H1 (cell line): ENCODE measurements at regions not wholly inside any gene's neighbourhood (a gene's known extent, or its start where the extent isn't known, plus 50 kb on each side); places are given as distances from the start of the nearest gene placed in this dataset.

Experiments
- CTCF ChIA-PET: fragments of 300-600 bp; sonication (Branson Sonifier 250); formaldehyde crosslinking; loops from one replicate; lab custom pipeline; 2021; ENCODE audit not compliant: partially characterized antibody; lab: Charles Lee
- POLR2A ChIA-PET: fragments of 300-600 bp; sonication (Branson Sonifier 250); formaldehyde crosslinking; loops from one replicate; lab custom pipeline; 2021; ENCODE audit warnings: inconsistent platforms; ENCODE audit not compliant: partially characterized antibody; lab: Charles Lee
- DNase-seq, 2 experiments: peaks; one replicate each; pipeline versions ENCODE4 v3.0.0 to v3.0.0-alpha.2; 2010 to 2022; ENCODE audit warnings: low spot score in 2 of 2, low read depth in 1 of 2, mixed read lengths in 1 of 2
- FAIRE-seq: peaks from 2 replicates; lab custom pipeline; 2011; peaks lifted over from hg19 to GRCh38; lab: Jason Lieb, UNC
- H2AFZ ChIP-seq: 2 replicates; pipeline ENCODE4 v1.8.1; 2012; ENCODE audit warnings: low read length, inconsistent platforms
- H2AK5ac ChIP-seq: 2 replicates; pipeline ENCODE4 v1.6.1; 2013; ENCODE audit warnings: low read depth, low read length
- H2BK120ac ChIP-seq: replicated peaks from 2 replicates; pipeline ENCODE3; 2013; ENCODE audit warnings: low read depth, low read length, inconsistent platforms
- H2BK12ac ChIP-seq: 2 replicates; pipeline ENCODE4 v1.6.1; 2013; ENCODE audit warnings: low read depth, low read length
- H2BK15ac ChIP-seq: 2 replicates; pipeline ENCODE4 v1.6.1; 2013; ENCODE audit warnings: low read length
- H2BK20ac ChIP-seq: 2 replicates; pipeline ENCODE4 v1.6.1; 2013; ENCODE audit warnings: low read length
- H2BK5ac ChIP-seq: 2 replicates; pipeline ENCODE4 v1.6.1; 2013; ENCODE audit warnings: low read depth, low read length
- H3K14ac ChIP-seq: 2 replicates; pipeline ENCODE4 v1.6.1; 2013; ENCODE audit warnings: inconsistent platforms; ENCODE audit not compliant: insufficient read length
- H3K18ac ChIP-seq: 2 replicates; pipeline ENCODE4 v1.6.1; 2013; ENCODE audit warnings: low read length; ENCODE audit errors: extremely low read depth
- H3K23ac ChIP-seq: 2 replicates; pipeline ENCODE4 v1.6.1; 2013; ENCODE audit warnings: inconsistent platforms; ENCODE audit not compliant: insufficient read length
- H3K23me2 ChIP-seq: 2 replicates; pipeline ENCODE4 v1.6.1; 2013; ENCODE audit warnings: low read depth, low read length
- H3K27ac ChIP-seq: 2 replicates; pipeline ENCODE4 v1.6.1; 2011; ENCODE audit warnings: low read depth, low read length, inconsistent platforms
- H3K27me3 ChIP-seq, 4 experiments: replicated peaks in 1 of 4; 1 replicate in 1 of 4; 2 replicates in 3 of 4; pipeline versions ENCODE4 v1.6.1 to v1.8.1; 2011 to 2013; ENCODE audit warnings: low read length in 3 of 4, mild to moderate bottlenecking in 3 of 4, inconsistent platforms in 2 of 4, mixed read lengths in 2 of 4, moderate library complexity in 1 of 4; ENCODE audit not compliant: control insufficient read depth in 3 of 4, insufficient read depth in 3 of 4; ENCODE audit errors: extremely low read depth in 1 of 4
- H3K36me3 ChIP-seq, 4 experiments: 2 replicates each; pipeline versions ENCODE4 v1.6.1 to v1.8.1; 2011 to 2013; ENCODE audit warnings: mild to moderate bottlenecking in 4 of 4, low read length in 3 of 4, moderate library complexity in 2 of 4, control low read depth in 1 of 4, inconsistent platforms in 1 of 4; ENCODE audit not compliant: insufficient read depth in 4 of 4, control insufficient read depth in 2 of 4
- H3K4ac ChIP-seq: replicated peaks from 2 replicates; pipeline ENCODE3; 2013; ENCODE audit warnings: low read length, low read depth, mixed read lengths, inconsistent platforms; ENCODE audit not compliant: insufficient read length
- H3K4me1 ChIP-seq, 4 experiments: replicated peaks in 1 of 4; 1 replicate in 1 of 4; 2 replicates in 3 of 4; pipeline versions ENCODE4 v1.6.1 to v1.8.1; 2011 to 2013; ENCODE audit warnings: low read length in 3 of 4, inconsistent platforms in 2 of 4, mixed read lengths in 1 of 4; ENCODE audit not compliant: insufficient read depth in 4 of 4, control insufficient read depth in 3 of 4
- H3K4me2 ChIP-seq, 2 experiments: 2 replicates each; pipeline versions ENCODE4 v1.6.1 to v1.8.1; 2011 to 2013; ENCODE audit warnings: low read depth in 2 of 2, low read length in 2 of 2, control low read depth in 1 of 2, inconsistent platforms in 1 of 2, mild to moderate bottlenecking in 1 of 2; ENCODE audit not compliant: insufficient read depth in 1 of 2
- H3K4me3 ChIP-seq, 4 experiments: fragments of 200-600, 300-600 bp in 1 of 4; sonication (generic), shearing (Covaris generic), sonication (Bioruptor Twin) in 1 of 4; 2 replicates each; pipeline versions ENCODE4 v1.5.1 to v1.8.1; 2011 to 2016; ENCODE audit warnings: low read length in 4 of 4, low read depth in 3 of 4, control low read depth in 2 of 4, inconsistent platforms in 2 of 4, mild to moderate bottlenecking in 2 of 4, mixed read lengths in 1 of 4, moderate library complexity in 1 of 4; ENCODE audit not compliant: insufficient read depth in 2 of 4; ENCODE audit errors: extremely low read depth in 1 of 4
- H3K56ac ChIP-seq: replicated peaks from 2 replicates; pipeline ENCODE3; 2013; ENCODE audit warnings: low read depth, mild to moderate bottlenecking, mixed read lengths, low read length, inconsistent platforms; ENCODE audit not compliant: insufficient read length
- H3K79me1 ChIP-seq: 2 replicates; pipeline ENCODE4 v1.6.1; 2013; ENCODE audit warnings: low read depth, low read length, control low read depth
- H3K79me2 ChIP-seq, 2 experiments: 2 replicates each; pipeline versions ENCODE4 v1.6.1 to v1.8.1; 2012 to 2013; ENCODE audit warnings: low read length in 2 of 2, mild to moderate bottlenecking in 2 of 2, inconsistent platforms in 1 of 2; ENCODE audit not compliant: insufficient read depth in 2 of 2, control insufficient read depth in 1 of 2
- H3K9ac ChIP-seq, 4 experiments: replicated peaks in 1 of 4; 1 replicate in 1 of 4; 2 replicates in 3 of 4; pipeline versions ENCODE4 v1.6.1 to v1.8.1; 2011 to 2013; ENCODE audit warnings: low read depth in 3 of 4, low read length in 3 of 4, control low read depth in 2 of 4, mild to moderate bottlenecking in 2 of 4, moderate library complexity in 2 of 4, inconsistent platforms in 1 of 4; ENCODE audit errors: extremely low read depth in 1 of 4
- H3K9me3 ChIP-seq, 2 experiments: 2 replicates each; pipeline versions ENCODE4 v1.6.1 to v1.8.1; 2012 to 2013; ENCODE audit warnings: mild to moderate bottlenecking in 2 of 2, moderate library complexity in 2 of 2, control low read depth in 1 of 2, inconsistent platforms in 1 of 2, low read depth in 1 of 2, low read length in 1 of 2, mixed read lengths in 1 of 2; ENCODE audit not compliant: insufficient read depth in 2 of 2
- H4K20me1 ChIP-seq, 2 experiments: replicated peaks in 1 of 2; 2 replicates each; pipeline versions ENCODE3 to v1.8.1; 2011 to 2013; ENCODE audit warnings: inconsistent platforms in 2 of 2, low read length in 2 of 2, mild to moderate bottlenecking in 1 of 2; ENCODE audit not compliant: insufficient read depth in 2 of 2, control insufficient read depth in 1 of 2
- H4K5ac ChIP-seq: 2 replicates; pipeline ENCODE4 v1.6.1; 2013; ENCODE audit warnings: low read length, low read depth, mixed read lengths, inconsistent platforms; ENCODE audit not compliant: insufficient read length
- H4K8ac ChIP-seq: 2 replicates; pipeline ENCODE4 v1.8.0; 2013; ENCODE audit warnings: mild to moderate bottlenecking, moderate library complexity, low read length, inconsistent platforms; ENCODE audit not compliant: insufficient read depth; ENCODE audit errors: extremely low read depth
- H4K91ac ChIP-seq: replicated peaks from 2 replicates; pipeline ENCODE3; 2013; ENCODE audit warnings: low read length, mixed read lengths, inconsistent platforms; ENCODE audit not compliant: insufficient read length
- ATF2 ChIP-seq: IDR thresholded peaks from 2 replicates; pipeline ENCODE4 v1.6.1; 2012; ENCODE audit warnings: low read length, inconsistent platforms
- CEBPB ChIP-seq: IDR thresholded peaks from 2 replicates; pipeline ENCODE4 v1.6.1; 2012; ENCODE audit warnings: low read depth, low read length
- EZH2 ChIP-seq: fragments of 200-600 bp; sonication (generic); IDR thresholded peaks from 2 replicates; pipeline ENCODE4 v1.7.1; 2012; ENCODE audit warnings: low read depth, mild to moderate bottlenecking, moderate library complexity, low read length, inconsistent platforms; ENCODE audit not compliant: severe bottlenecking
- GTF2F1 ChIP-seq: IDR thresholded peaks from 2 replicates; pipeline ENCODE4 v1.6.1; 2012; ENCODE audit warnings: low read depth, low read length, improper control_type of control experiment, borderline replicate concordance
- MAX ChIP-seq: IDR thresholded peaks from 2 replicates; pipeline ENCODE4 v1.6.1; 2012; ENCODE audit warnings: inconsistent platforms
- POLR2A ChIP-seq, 2 experiments: IDR thresholded peaks; 1 replicate in 1 of 2; 2 replicates in 1 of 2; pipeline ENCODE4 v1.6.1; 2011; ENCODE audit warnings: low read depth in 2 of 2, low read length in 2 of 2, mild to moderate bottlenecking in 2 of 2; ENCODE audit errors: control extremely low read depth in 1 of 2
- SP2 ChIP-seq: IDR thresholded peaks from 2 replicates; pipeline ENCODE4 v1.6.1; 2012; ENCODE audit warnings: mild to moderate bottlenecking, low read length, inconsistent platforms
- TAF7 ChIP-seq: optimal IDR thresholded peaks from 2 replicates; pipeline ENCODE3; 2011; ENCODE audit warnings: low read depth, mild to moderate bottlenecking, inconsistent platforms, low read length, moderate library complexity, borderline replicate concordance
- TEAD4 ChIP-seq: IDR thresholded peaks from 2 replicates; pipeline ENCODE4 v1.6.1; 2012; ENCODE audit warnings: low read depth, low read length, inconsistent platforms, mixed read lengths
- WGBS, 2 experiments: shearing (Covaris generic) in 1 of 2; methylation state at CpG; one replicate each; pipeline versions ENCODE4 v1.1.6 to v1.1.7; 2013 to 2015; ENCODE audit warnings: low lambda C conversion rate in 2 of 2, mixed read lengths in 2 of 2, inconsistent platforms in 1 of 2, low coverage in 1 of 2, missing lambda C conversion rate in 1 of 2; ENCODE audit not compliant: insufficient replicate concordance in 2 of 2, insufficient coverage in 1 of 2, insufficient read length in 1 of 2; ENCODE audit errors: extremely low coverage in 1 of 2, missing lambda C conversion rate in 1 of 2; 5-methylcytosine and 5-hydroxymethylcytosine counted together

- Histone ChIP-seq H2BK15ac (0 out of 2 replicates have a peak overlapping the region, but pooled peaks have one; percentile 72), H3K9ac (no peak overlapping the region), H2BK5ac (peak overlapping the region; percentile 2; the same call in 1 of the 2 replicates), H4K20me1 (no peaks in the 10 kb centered on the region), H3K23ac (no peak overlapping the region), H3K4me3 (peak overlapping the region in 2 of 4 experiments; percentile 3 to 43; a peak in 2 of 8 replicates), H4K91ac (no peak overlapping the region), H3K18ac (peak overlapping the region; percentile 78; the same call in 1 of the 2 replicates), H3K9me3 (no peaks in the 10 kb centered on the region), H2AK5ac (no peak overlapping the region), H2AFZ (peak overlapping the region; percentile 86), H3K4me1 (peaks cover 2 to 11% (median 7%) of the 10 kb centered on the region in 4 experiments), H3K79me1 (no peaks in the 10 kb centered on the region), H2BK12ac (peak overlapping the region; percentile 68; the same call in 1 of the 2 replicates), H3K56ac (no peak overlapping the region), H2BK20ac (peak overlapping the region; percentile 34; the same call in 1 of the 2 replicates), H3K27me3 (peaks cover 0 to 11% (median 3%) of the 10 kb centered on the region in 4 experiments; a peak in 4 of 7 replicates), H3K14ac (no peak overlapping the region), H4K8ac (no peak overlapping the region), H4K5ac (no peak overlapping the region), H3K36me3 (no peaks in the 10 kb centered on the region), H3K27ac (no peak overlapping the region), H2BK120ac (no peak overlapping the region), H3K4me2 (peak overlapping the region; percentile 58 to 65), H3K79me2 (no peaks in the 10 kb centered on the region), H3K4ac (no peak overlapping the region), H3K23me2 (peaks cover 3% of the 10 kb centered on the region; the same call in 1 of the 2 replicates)
- no peak for TF ChIP-seq TEAD4
- TF ChIP-seq POLR2A (IDR thresholded peaks at IDR 0.05; ENCODE audit: control extremely low read depth in 1 of 2, low read depth in 2 of 2, low read length in 2 of 2): no peak
- TF ChIP-seq SP2: no peak
- TF ChIP-seq ATF2: no peak
- TF ChIP-seq GTF2F1: no peak
- peak; percentile 43; the same call in 1 of the 2 replicates for TF ChIP-seq MAX
- no peak for TF ChIP-seq TAF7
- TF ChIP-seq EZH2: no peak
- TF ChIP-seq CEBPB: no peak
- POLR2A ChIA-PET: interaction anchor here (0.6 to 2.0 kb wide), 9 partner anchors 10 to 261 kb away, joined by 3 to 5 read pairs (median 3); partner anchors contain the start of gene VEGFA
- FAIRE-seq: no peak
- DNase-seq: peak in 1 of 2 experiments; percentile 57
- CTCF ChIA-PET: interaction anchor here (0.7 to 1.8 kb wide), 10 partner anchors 9 to 171 kb away, joined by 3 to 8 read pairs (median 4); no protein-coding TSS in a partner anchor
- WGBS, 2 experiments: 30% methylated on average over 12 of the region's 25 CpGs; no CpG with 5 or more reads in 1 of the 2 experiments
Measured at GRCh38 chr6:43891072-43891870, 121.3 kb downstream of the VEGFA start.
